ENCODE measurements at regions not wholly inside any gene's neighbourhood (a gene's known extent, or its start where the extent isn't known, plus 50 kb on each side); places are given as distances from the start of the nearest gene placed in this dataset.

- H3K27ac Mint-ChIP-seq = no peak overlapping the region
- Histone ChIP-seq H3K23me2 (ENCODE audit: insufficient read length, low read depth, low read length, poor library complexity, severe bottlenecking) (no peaks in the 10 kb centered on the region), H3K23ac (ENCODE audit: insufficient read length, low read depth, low read length) (no peak overlapping the region), H3K14ac (ENCODE audit: insufficient read depth, low read length) (no peak overlapping the region; the same call in 1 of the 2 replicates), H3K9me3 (ENCODE audit: control insufficient read depth, low read depth, low read length) (no peaks in the 10 kb centered on the region), H3K4ac (ENCODE audit: low read depth, low read length) (no peak overlapping the region), H4K91ac (ENCODE audit: insufficient read length, low read depth, low read length) (no peak overlapping the region), H2BK5ac (ENCODE audit: insufficient read length, low read length) (no peak overlapping the region), H4K20me1 (ENCODE audit: control insufficient read depth, insufficient read depth, insufficient read length) (no peaks in the 10 kb centered on the region), H4K5ac (ENCODE audit: insufficient read length, low read depth, low read length) (no peak overlapping the region), H3K18ac (ENCODE audit: insufficient read length, low read depth, low read length) (no peak overlapping the region), H3K4me1 (ENCODE audit: insufficient read depth, low read length) (no peaks in the 10 kb centered on the region), H2BK12ac (ENCODE audit: insufficient read length, low read depth, low read length) (no peak overlapping the region), H2AFZ (ENCODE audit: low read length) (no peak overlapping the region), H3K4me2 (ENCODE audit: insufficient read depth, insufficient read length, low read length) (no peak overlapping the region), H3T11ph (ENCODE audit: low read length) (no peak overlapping the region), H3K27me3 (ENCODE audit: insufficient read depth, low read length) (no peaks in the 10 kb centered on the region), H2BK120ac (ENCODE audit: low read depth, low read length, poor library complexity, severe bottlenecking) (no peak overlapping the region), H4K8ac (replicated peaks; ENCODE audit: insufficient read length, low read depth, low read length) (no peak overlapping the region), H3K79me1 (ENCODE audit: insufficient read depth, low read depth, low read length, poor library complexity, severe bottlenecking) (no peaks in the 10 kb centered on the region), H2BK20ac (ENCODE audit: low read depth, low read length, poor library complexity, severe bottlenecking) (no peak overlapping the region), H3K56ac (ENCODE audit: insufficient read length, low read depth, low read length) (no peak overlapping the region), H3K27ac (ENCODE audit: insufficient read length, low read depth, low read length) (no peak overlapping the region), H3K9ac (ENCODE audit: extremely low read depth, insufficient read length, low read length) (no peak overlapping the region), H2AK5ac (ENCODE audit: insufficient read length, low read length) (no peak overlapping the region), H3K79me2 (ENCODE audit: insufficient read depth, low read length) (no peaks in the 10 kb centered on the region), H2BK15ac (ENCODE audit: low read depth, low read length) (no peak overlapping the region)
- no peak overlapping the region for H3K4me3 Mint-ChIP-seq
- no peaks in the 10 kb centered on the region for H3K9me3 Mint-ChIP-seq
- no peaks in the 10 kb centered on the region; the same call in none of the 2 replicates for H3K27me3 Mint-ChIP-seq (ENCODE audit: low read depth)
- no CpG with 5 or more reads among the region's 4 CpGs for WGBS (ENCODE audit: extremely low coverage, insufficient read length, low lambda C conversion rate)
- no peaks in the 10 kb centered on the region for H3K36me3 Mint-ChIP-seq (ENCODE audit: insufficient read depth in 1 of 3, low read depth in 3 of 3)
- TF ChIP-seq CTCF (conservative IDR thresholded peaks at IDR 0.05) = no peak
- no peaks in the 10 kb centered on the region for H3K4me1 Mint-ChIP-seq
- DNase-seq = no peak
Observed at GRCh38 chr2:104929663-104930062, 75.7 kb downstream of the POU3F3 start.
